DND-41 (cell line): ENCODE measurements at regions not wholly inside any gene's neighbourhood (a gene's known extent, or its start where the extent isn't known, plus 50 kb on each side); places are given as distances from the start of the nearest gene placed in this dataset.

Source experiments
- ATAC-seq: fragments of 200-7000 bp; cut with Tn5 transposase; 3 replicates; pipeline ENCODE4 v1.9.1; 2021; ENCODE audit warnings: low read depth; ENCODE audit not compliant: insufficient read depth
- DNase-seq: peaks from one replicate; pipeline ENCODE4 v3.0.0-alpha.2; 2020
- H2AFZ ChIP-seq: 2 replicates; pipeline ENCODE4 v1.6.0; 2012; ENCODE audit warnings: low read depth, low read length
- H3K27ac ChIP-seq: 2 replicates; pipeline ENCODE4 v1.5.1; 2012; ENCODE audit warnings: low read length, inconsistent platforms
- H3K27me3 ChIP-seq: fragments of 200-600 bp; sonication (generic); 2 replicates; pipeline ENCODE4 v1.6.0; 2012; ENCODE audit warnings: low read length, mild to moderate bottlenecking, inconsistent platforms; ENCODE audit not compliant: insufficient read depth, poor library complexity
- H3K36me3 ChIP-seq: 2 replicates; pipeline ENCODE4 v1.5.1; 2012; ENCODE audit warnings: low read length, inconsistent platforms; ENCODE audit not compliant: insufficient read depth
- H3K4me1 ChIP-seq: 2 replicates; pipeline ENCODE4 v1.5.1; 2012; ENCODE audit warnings: mild to moderate bottlenecking, low read length; ENCODE audit not compliant: insufficient read depth
- H3K4me2 ChIP-seq: 2 replicates; pipeline ENCODE4 v1.6.0; 2012; ENCODE audit warnings: mild to moderate bottlenecking, moderate library complexity, low read length, inconsistent platforms; ENCODE audit not compliant: insufficient read depth
- H3K4me3 ChIP-seq, 2 experiments: fragments of 200-600 bp in 1 of 2; shearing (Covaris generic) in 1 of 2; 2 replicates each; pipeline ENCODE4 v1.5.1; 2012 to 2016; ENCODE audit warnings: inconsistent platforms in 2 of 2, low read length in 2 of 2, mild to moderate bottlenecking in 2 of 2, low read depth in 1 of 2, moderate library complexity in 1 of 2
- H3K79me2 ChIP-seq: 2 replicates; pipeline ENCODE4 v1.6.0; 2012; ENCODE audit warnings: low read length, inconsistent platforms; ENCODE audit not compliant: insufficient read depth
- H3K9ac ChIP-seq: 2 replicates; pipeline ENCODE4 v1.6.0; 2012; ENCODE audit warnings: low read depth, mild to moderate bottlenecking, inconsistent platforms, low read length, moderate library complexity
- H3K9me3 ChIP-seq: 2 replicates; pipeline ENCODE4 v1.5.1; 2012; ENCODE audit warnings: low read length, moderate library complexity, mild to moderate bottlenecking, inconsistent platforms; ENCODE audit not compliant: insufficient read depth, severe bottlenecking
- H4K20me1 ChIP-seq: 2 replicates; pipeline ENCODE4 v1.6.0; 2012; ENCODE audit warnings: low read length; ENCODE audit not compliant: insufficient read depth
- EZH2 ChIP-seq: IDR thresholded peaks from 3 replicates; pipeline ENCODE4 v1.6.1; 2012; ENCODE audit warnings: borderline replicate concordance, low read depth, mild to moderate bottlenecking, moderate library complexity, low read length, inconsistent platforms; ENCODE audit not compliant: severe bottlenecking
- TF ChIP-seq, protein P1 (sequence below): IDR thresholded peaks from 2 replicates; pipeline ENCODE4 v1.5.1; 2012; ENCODE audit warnings: borderline replicate concordance, low read length, moderate library complexity, mild to moderate bottlenecking; ENCODE audit not compliant: poor library complexity, severe bottlenecking; ENCODE audit errors: extremely low read depth

DNA sequence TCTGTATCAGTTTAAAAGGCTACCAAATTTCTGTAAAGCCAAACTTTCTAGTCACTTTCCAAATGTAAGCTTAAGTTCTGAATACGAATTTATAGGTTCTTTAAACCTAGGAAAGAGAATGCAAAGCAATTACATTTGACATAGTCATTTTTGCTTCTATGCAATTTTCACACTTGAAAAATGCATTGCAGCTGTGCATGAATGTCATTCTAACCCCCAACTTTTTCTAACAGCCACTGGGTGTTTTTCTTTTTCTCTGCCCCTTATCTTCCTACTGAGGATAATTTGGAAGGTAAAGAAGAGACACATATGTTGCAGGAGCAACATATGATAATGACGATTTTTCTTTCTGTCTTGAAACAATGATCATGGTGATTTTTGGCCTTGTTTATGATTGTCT is 537.5 kb downstream of the SPRY1 start:
- Histone ChIP-seq H3K9ac (no peak overlapping the region), H3K4me2 (no peak overlapping the region), H4K20me1 (no peaks in the 10 kb centered on the region), H3K4me3 (no peak overlapping the region), H2AFZ (no peak overlapping the region), H3K79me2 (no peaks in the 10 kb centered on the region), H3K27ac (no peak overlapping the region), H3K27me3 (no peaks in the 10 kb centered on the region), H3K4me1 (no peaks in the 10 kb centered on the region), H3K9me3 (no peaks in the 10 kb centered on the region), H3K36me3 (no peaks in the 10 kb centered on the region)
- TF ChIP-seq, protein P1, sequence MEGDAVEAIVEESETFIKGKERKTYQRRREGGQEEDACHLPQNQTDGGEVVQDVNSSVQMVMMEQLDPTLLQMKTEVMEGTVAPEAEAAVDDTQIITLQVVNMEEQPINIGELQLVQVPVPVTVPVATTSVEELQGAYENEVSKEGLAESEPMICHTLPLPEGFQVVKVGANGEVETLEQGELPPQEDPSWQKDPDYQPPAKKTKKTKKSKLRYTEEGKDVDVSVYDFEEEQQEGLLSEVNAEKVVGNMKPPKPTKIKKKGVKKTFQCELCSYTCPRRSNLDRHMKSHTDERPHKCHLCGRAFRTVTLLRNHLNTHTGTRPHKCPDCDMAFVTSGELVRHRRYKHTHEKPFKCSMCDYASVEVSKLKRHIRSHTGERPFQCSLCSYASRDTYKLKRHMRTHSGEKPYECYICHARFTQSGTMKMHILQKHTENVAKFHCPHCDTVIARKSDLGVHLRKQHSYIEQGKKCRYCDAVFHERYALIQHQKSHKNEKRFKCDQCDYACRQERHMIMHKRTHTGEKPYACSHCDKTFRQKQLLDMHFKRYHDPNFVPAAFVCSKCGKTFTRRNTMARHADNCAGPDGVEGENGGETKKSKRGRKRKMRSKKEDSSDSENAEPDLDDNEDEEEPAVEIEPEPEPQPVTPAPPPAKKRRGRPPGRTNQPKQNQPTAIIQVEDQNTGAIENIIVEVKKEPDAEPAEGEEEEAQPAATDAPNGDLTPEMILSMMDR: no peak
- TF ChIP-seq EZH2: no peak
- DNase-seq: no peak
- no peak for ATAC-seq

DNA sequence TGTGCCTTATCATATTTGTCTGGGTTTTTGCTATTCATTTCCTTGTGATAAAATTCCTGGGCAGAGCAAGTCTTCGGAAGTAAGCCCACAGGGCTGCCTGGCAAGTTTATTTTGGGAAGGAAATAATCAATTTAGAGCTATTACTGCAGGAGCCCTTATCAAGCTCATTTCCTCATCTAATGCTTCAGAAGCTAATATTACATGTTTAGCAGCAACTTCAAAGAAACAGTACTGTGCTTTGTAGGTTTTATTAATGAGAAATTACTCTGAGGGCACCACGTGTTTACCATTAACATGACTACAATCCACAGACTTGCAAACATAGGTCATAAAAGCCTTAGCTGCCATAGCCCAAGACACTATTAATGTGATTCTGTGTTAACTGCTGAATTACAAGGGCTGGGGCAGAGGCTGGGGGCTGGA is 540.0 kb downstream of the SPRY1 start:
- Histone ChIP-seq H3K79me2 (no peaks in the 10 kb centered on the region), H2AFZ (no peak overlapping the region), H3K27ac (no peak overlapping the region), H3K27me3 (no peaks in the 10 kb centered on the region), H3K9ac (no peak overlapping the region), H4K20me1 (no peaks in the 10 kb centered on the region), H3K36me3 (no peaks in the 10 kb centered on the region), H3K4me2 (no peak overlapping the region), H3K9me3 (no peaks in the 10 kb centered on the region), H3K4me3 (no peak overlapping the region), H3K4me1 (no peaks in the 10 kb centered on the region)
- ATAC-seq (no peak), DNase-seq (no peak)
- TF ChIP-seq, protein P1: no peak
- no peak for TF ChIP-seq EZH2

DNA sequence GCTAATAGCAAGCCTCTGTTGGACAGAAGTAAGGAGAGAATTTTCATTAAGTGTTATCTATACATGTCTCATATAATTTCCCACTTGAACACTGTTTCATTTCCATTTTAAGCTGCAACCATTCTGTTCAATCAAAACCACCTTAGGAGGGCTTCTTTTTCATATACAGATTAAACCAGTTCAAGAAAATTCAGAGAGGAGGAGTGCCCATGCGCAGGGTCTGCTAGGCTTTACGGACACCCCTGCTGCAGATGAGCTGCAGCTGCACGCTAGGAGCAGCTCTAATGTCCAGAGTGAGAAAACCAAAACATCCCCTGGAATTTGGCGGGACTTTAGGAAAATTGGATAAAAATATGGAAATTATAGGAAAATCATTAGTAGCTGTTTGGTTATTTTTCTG is 541.0 kb downstream of the SPRY1 start:
- no peak overlapping the region for H3K27ac ChIP-seq
- DNase-seq: no peak
- no peak for TF ChIP-seq EZH2
- TF ChIP-seq, protein P1: no peak

DNA sequence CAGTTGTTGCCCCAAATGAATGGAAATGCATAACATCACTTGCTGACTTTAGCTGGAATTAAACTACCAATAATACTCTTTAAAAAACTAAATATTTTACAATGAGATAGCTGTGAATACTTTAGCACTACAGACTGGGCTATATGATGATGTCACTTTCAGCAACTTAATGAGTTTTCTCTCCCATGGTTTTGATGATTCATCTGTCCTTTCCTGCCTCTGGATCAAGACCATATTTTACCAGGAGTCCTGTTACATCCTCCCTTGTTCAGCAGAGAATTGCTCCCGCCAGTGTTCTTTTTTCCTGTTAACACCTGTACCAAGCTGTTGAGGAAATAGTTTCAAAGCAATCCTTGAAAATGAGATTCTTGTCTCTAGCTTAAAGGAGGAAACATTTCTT is 543.0 kb downstream of the SPRY1 start:
- Histone ChIP-seq H3K9me3 (no peaks in the 10 kb centered on the region), H3K9ac (no peak overlapping the region), H3K4me2 (no peak overlapping the region), H3K4me1 (no peaks in the 10 kb centered on the region), H3K27me3 (no peaks in the 10 kb centered on the region), H4K20me1 (no peaks in the 10 kb centered on the region), H3K79me2 (no peaks in the 10 kb centered on the region), H2AFZ (no peak overlapping the region), H3K4me3 (no peak overlapping the region), H3K27ac (no peak overlapping the region), H3K36me3 (no peaks in the 10 kb centered on the region)
- ATAC-seq (no peak), DNase-seq (no peak)
- no peak for TF ChIP-seq EZH2
- TF ChIP-seq, protein P1: no peak

More for the DNA sequence above, 541.0 kb downstream of the SPRY1 start:
- no peak overlapping the region for H2AFZ ChIP-seq
- H3K4me3 ChIP-seq: no peak overlapping the region
- H3K9ac ChIP-seq: no peak overlapping the region
- H3K27me3 ChIP-seq: no peaks in the 10 kb centered on the region
- no peaks in the 10 kb centered on the region for H3K9me3 ChIP-seq
- H3K79me2 ChIP-seq: no peaks in the 10 kb centered on the region
- ATAC-seq: no peak
- H3K4me1 ChIP-seq: no peaks in the 10 kb centered on the region
- H4K20me1 ChIP-seq: no peaks in the 10 kb centered on the region
- no peaks in the 10 kb centered on the region for H3K36me3 ChIP-seq
- H3K4me2 ChIP-seq: no peak overlapping the region
